Liver (tissue), 8 donors: ENCODE measurements at regions not wholly inside any gene's neighbourhood (a gene's known extent, or its start where the extent isn't known, plus 50 kb on each side); places are given as distances from the start of the nearest gene placed in this dataset.

Experiments used
- DNase-seq: peaks from one replicate; pipeline ENCODE4 v3.0.0-alpha.2; 2017; ENCODE audit warnings: low spot score
- H3K27ac ChIP-seq, 2 donors: one replicate each; pipeline ENCODE4 v1.7.0; 2013; ENCODE audit warnings: inconsistent platforms in 2 of 2, low read length in 2 of 2, control low read depth in 1 of 2, low read depth in 1 of 2, mild to moderate bottlenecking in 1 of 2
- H3K27me3 ChIP-seq, 4 donors: one replicate each; pipeline versions ENCODE4 v1.6.1 to v1.7.0; 2013; ENCODE audit warnings: low read length in 3 of 4, inconsistent platforms in 1 of 4, mild to moderate bottlenecking in 1 of 4, moderate library complexity in 1 of 4; ENCODE audit not compliant: control insufficient read depth in 4 of 4, insufficient read depth in 4 of 4
- H3K36me3 ChIP-seq, 4 donors: one replicate each; pipeline versions ENCODE4 v1.6.1 to v1.7.0; 2013; ENCODE audit warnings: low read length in 3 of 4, mild to moderate bottlenecking in 3 of 4, low read depth in 1 of 4, moderate library complexity in 1 of 4; ENCODE audit not compliant: control insufficient read depth in 4 of 4, insufficient read depth in 3 of 4
- H3K4me1 ChIP-seq, 4 donors: one replicate each; pipeline versions ENCODE4 v1.6.1 to v1.7.0; 2013; ENCODE audit warnings: low read length in 3 of 4, mild to moderate bottlenecking in 3 of 4, moderate library complexity in 1 of 4; ENCODE audit not compliant: control insufficient read depth in 4 of 4, insufficient read depth in 4 of 4
- H3K4me3 ChIP-seq, 3 donors: one replicate each; pipeline versions ENCODE4 v1.6.1 to v1.7.0; 2013; ENCODE audit warnings: low read length in 3 of 3, control low read depth in 1 of 3, low read depth in 1 of 3, mild to moderate bottlenecking in 1 of 3
- H3K9ac ChIP-seq, 2 donors: one replicate each; pipeline ENCODE4 v1.7.0; 2013; ENCODE audit warnings: low read length in 2 of 2, mild to moderate bottlenecking in 2 of 2, moderate library complexity in 2 of 2, control low read depth in 1 of 2, low read depth in 1 of 2
- H3K9me3 ChIP-seq, 4 donors: one replicate each; pipeline versions ENCODE4 v1.6.1 to v1.7.0; 2013; ENCODE audit warnings: low read length in 3 of 4; ENCODE audit not compliant: control insufficient read depth in 4 of 4
- FOXA1 ChIP-seq: IDR thresholded peaks from 2 replicates; pipeline ENCODE4 v1.6.1; 2016; ENCODE audit warnings: antibody characterized with exemption
- FOXA2 ChIP-seq: IDR thresholded peaks from 2 replicates; pipeline ENCODE4 v1.6.1; 2016; ENCODE audit warnings: antibody characterized with exemption
- HNF4A ChIP-seq, 2 donors: conservative IDR thresholded peaks; 2 replicates each; pipeline ENCODE4 v1.6.1; 2016; ENCODE audit warnings: antibody characterized with exemption in 2 of 2, mild to moderate bottlenecking in 2 of 2
- JUND ChIP-seq, 2 donors: IDR thresholded peaks; 2 replicates each; pipeline ENCODE4 v1.6.1; 2016; ENCODE audit warnings: antibody characterized with exemption in 2 of 2
- NR2F2 ChIP-seq: IDR thresholded peaks from 2 replicates; pipeline ENCODE4 v1.6.1; 2016; ENCODE audit warnings: antibody characterized with exemption
- RAD21 ChIP-seq, 2 donors: IDR thresholded peaks; 2 replicates each; pipeline ENCODE4 v1.6.1; 2016; ENCODE audit warnings: antibody characterized with exemption in 2 of 2, mild to moderate bottlenecking in 2 of 2
- RXRA ChIP-seq, 2 donors: IDR thresholded peaks; 2 replicates each; pipeline ENCODE4 v1.6.1; 2017 to 2018; ENCODE audit warnings: antibody characterized with exemption in 2 of 2, mild to moderate bottlenecking in 1 of 2
- SP1 ChIP-seq: IDR thresholded peaks from 2 replicates; pipeline ENCODE4 v1.6.1; 2018; ENCODE audit warnings: antibody characterized with exemption, mild to moderate bottlenecking
- TAF1 ChIP-seq: conservative IDR thresholded peaks from 2 replicates; pipeline ENCODE4 v1.6.1; 2016; ENCODE audit warnings: antibody characterized with exemption, mild to moderate bottlenecking
- YY1 ChIP-seq: IDR thresholded peaks from 2 replicates; pipeline ENCODE4 v1.6.1; 2016; ENCODE audit warnings: antibody characterized with exemption, mild to moderate bottlenecking
- WGBS: extraction: QIAGEN DNeasy Blood & Tissue Kit; methylation state at CpG from one replicate; pipeline ENCODE4 v1.1.7; 2013; 5-methylcytosine and 5-hydroxymethylcytosine counted together
- TF ChIP-seq, protein P1 (sequence below): fragments of 150-350 bp; IDR thresholded peaks from 2 replicates; pipeline ENCODE4 v1.5.1; 2017; ENCODE audit warnings: improper control_type of control experiment, low read depth, low read length; ENCODE audit not compliant: missing input control
- TF ChIP-seq, protein P2 (sequence below): IDR thresholded peaks from 2 replicates; pipeline ENCODE4 v1.6.1; 2016; ENCODE audit warnings: antibody characterized with exemption
- TF ChIP-seq, protein P3 (sequence below): IDR thresholded peaks from 2 replicates; pipeline ENCODE4 v1.6.1; 2016; ENCODE audit warnings: antibody characterized with exemption, mild to moderate bottlenecking
- TF ChIP-seq, protein P4 (sequence below): IDR thresholded peaks from 2 replicates; pipeline ENCODE4 v1.6.1; 2016; ENCODE audit warnings: antibody characterized with exemption
- TF ChIP-seq, protein P5 (sequence below): IDR thresholded peaks from 2 replicates; pipeline ENCODE4 v1.6.1; 2016; ENCODE audit warnings: antibody characterized with exemption
- donor health status: healthy.
- donor health status: healthy.
- donor health status: healthy.
- donor health status: healthy.
- donor health status: healthy.

DNA sequence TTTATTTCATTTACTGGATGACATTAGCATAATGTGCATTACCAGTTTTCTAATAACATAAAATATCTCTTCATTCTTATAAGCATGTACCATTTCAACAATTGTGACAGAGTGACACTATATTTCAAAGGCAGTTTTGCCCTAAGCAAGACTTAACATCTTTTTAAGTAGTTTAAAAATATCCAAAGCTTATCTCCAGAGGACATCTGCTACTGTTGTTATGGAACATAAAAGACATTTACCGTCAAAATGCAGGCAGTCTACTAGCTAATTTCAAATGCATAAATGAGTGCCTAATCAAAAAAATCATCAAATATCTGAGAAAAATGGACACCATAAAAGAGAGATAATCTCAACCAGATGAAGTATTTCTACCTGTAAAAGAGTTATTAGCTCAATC is 782.4 kb upstream of the BRINP3 start:
- H3K4me3 ChIP-seq: no peak overlapping the region
- no peak overlapping the region for H3K27ac ChIP-seq
- H3K36me3 ChIP-seq: no peaks in the 10 kb centered on the region
- H3K27me3 ChIP-seq: no peaks in the 10 kb centered on the region
- DNase-seq: no peak
- H3K9ac ChIP-seq: no peak overlapping the region
- TF ChIP-seq FOXA2 (no peak), HNF4A (conservative IDR thresholded peaks at IDR 0.05) (no peak), YY1 (no peak)
- TF ChIP-seq, protein P1, sequence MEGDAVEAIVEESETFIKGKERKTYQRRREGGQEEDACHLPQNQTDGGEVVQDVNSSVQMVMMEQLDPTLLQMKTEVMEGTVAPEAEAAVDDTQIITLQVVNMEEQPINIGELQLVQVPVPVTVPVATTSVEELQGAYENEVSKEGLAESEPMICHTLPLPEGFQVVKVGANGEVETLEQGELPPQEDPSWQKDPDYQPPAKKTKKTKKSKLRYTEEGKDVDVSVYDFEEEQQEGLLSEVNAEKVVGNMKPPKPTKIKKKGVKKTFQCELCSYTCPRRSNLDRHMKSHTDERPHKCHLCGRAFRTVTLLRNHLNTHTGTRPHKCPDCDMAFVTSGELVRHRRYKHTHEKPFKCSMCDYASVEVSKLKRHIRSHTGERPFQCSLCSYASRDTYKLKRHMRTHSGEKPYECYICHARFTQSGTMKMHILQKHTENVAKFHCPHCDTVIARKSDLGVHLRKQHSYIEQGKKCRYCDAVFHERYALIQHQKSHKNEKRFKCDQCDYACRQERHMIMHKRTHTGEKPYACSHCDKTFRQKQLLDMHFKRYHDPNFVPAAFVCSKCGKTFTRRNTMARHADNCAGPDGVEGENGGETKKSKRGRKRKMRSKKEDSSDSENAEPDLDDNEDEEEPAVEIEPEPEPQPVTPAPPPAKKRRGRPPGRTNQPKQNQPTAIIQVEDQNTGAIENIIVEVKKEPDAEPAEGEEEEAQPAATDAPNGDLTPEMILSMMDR: no peak
- TF ChIP-seq, protein P2, sequence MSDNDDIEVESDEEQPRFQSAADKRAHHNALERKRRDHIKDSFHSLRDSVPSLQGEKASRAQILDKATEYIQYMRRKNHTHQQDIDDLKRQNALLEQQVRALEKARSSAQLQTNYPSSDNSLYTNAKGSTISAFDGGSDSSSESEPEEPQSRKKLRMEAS: no peak
- TF ChIP-seq, protein P3, sequence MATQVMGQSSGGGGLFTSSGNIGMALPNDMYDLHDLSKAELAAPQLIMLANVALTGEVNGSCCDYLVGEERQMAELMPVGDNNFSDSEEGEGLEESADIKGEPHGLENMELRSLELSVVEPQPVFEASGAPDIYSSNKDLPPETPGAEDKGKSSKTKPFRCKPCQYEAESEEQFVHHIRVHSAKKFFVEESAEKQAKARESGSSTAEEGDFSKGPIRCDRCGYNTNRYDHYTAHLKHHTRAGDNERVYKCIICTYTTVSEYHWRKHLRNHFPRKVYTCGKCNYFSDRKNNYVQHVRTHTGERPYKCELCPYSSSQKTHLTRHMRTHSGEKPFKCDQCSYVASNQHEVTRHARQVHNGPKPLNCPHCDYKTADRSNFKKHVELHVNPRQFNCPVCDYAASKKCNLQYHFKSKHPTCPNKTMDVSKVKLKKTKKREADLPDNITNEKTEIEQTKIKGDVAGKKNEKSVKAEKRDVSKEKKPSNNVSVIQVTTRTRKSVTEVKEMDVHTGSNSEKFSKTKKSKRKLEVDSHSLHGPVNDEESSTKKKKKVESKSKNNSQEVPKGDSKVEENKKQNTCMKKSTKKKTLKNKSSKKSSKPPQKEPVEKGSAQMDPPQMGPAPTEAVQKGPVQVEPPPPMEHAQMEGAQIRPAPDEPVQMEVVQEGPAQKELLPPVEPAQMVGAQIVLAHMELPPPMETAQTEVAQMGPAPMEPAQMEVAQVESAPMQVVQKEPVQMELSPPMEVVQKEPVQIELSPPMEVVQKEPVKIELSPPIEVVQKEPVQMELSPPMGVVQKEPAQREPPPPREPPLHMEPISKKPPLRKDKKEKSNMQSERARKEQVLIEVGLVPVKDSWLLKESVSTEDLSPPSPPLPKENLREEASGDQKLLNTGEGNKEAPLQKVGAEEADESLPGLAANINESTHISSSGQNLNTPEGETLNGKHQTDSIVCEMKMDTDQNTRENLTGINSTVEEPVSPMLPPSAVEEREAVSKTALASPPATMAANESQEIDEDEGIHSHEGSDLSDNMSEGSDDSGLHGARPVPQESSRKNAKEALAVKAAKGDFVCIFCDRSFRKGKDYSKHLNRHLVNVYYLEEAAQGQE: no peak
- WGBS: 74% methylated on average over 1 of the region's 1 CpG
- H3K4me1 ChIP-seq: no peaks in the 10 kb centered on the region
- no peaks in the 10 kb centered on the region for H3K9me3 ChIP-seq

DNA sequence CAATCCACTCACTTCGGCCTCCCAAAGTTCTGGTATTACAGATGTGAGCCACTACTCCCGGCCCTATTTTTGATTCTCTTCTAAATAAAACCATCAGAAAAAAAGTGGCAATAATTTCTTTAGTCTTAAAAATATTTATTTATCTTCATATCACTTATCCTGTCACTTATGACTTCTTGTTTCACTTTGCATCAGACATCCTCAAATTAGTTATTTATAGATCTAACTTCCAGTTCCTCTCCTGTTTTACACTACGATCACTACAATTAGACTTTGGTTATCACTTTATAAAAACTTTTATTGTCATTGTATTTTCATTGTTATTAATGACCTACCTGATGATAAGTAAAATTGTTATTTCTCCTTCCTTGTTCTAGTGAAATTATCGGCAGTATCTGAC is 783.4 kb upstream of the BRINP3 start:
- Histone ChIP-seq H3K27ac (no peak overlapping the region), H3K4me1 (no peaks in the 10 kb centered on the region), H3K9ac (no peak overlapping the region), H3K4me3 (no peak overlapping the region), H3K27me3 (no peaks in the 10 kb centered on the region), H3K9me3 (peaks cover 0 to 2% (median 0%) of the 10 kb centered on the region in 4 donors), H3K36me3 (no peaks in the 10 kb centered on the region)
- TF ChIP-seq, protein P3: no peak
- 61% methylated on average over 4 of the region's 4 CpGs for WGBS
- DNase-seq: no peak

DNA sequence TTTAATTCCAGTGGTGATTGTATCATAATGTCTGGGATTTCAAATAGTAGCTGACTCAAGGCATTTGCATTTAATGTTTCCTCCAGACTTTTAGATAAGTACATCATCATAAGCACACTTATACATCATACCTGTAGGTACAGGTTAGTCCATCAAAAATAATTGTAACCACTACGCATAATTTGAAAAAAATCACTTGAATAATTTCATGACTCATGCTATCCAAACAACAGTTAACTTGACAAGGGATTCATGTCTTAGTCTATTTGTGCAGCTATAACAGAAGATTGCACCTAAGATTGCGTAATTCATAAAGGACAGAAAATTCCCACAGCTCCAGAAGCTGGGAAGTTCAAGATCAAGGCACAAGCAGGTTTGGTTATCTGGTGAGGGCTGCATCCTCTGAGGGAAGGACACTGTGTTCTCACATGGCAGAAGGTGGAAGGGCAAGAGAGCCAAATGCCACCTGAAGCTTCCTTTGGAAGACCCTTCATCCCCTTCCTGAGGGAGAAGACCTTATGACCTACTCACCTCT is 801.7 kb upstream of the BRINP3 start:
- Histone ChIP-seq H3K9ac (no peak overlapping the region), H3K27ac (no peak overlapping the region), H3K4me1 (no peaks in the 10 kb centered on the region), H3K4me3 (no peak overlapping the region), H3K27me3 (no peaks in the 10 kb centered on the region), H3K9me3 (peaks cover 0 to 11% (median 4%) of the 10 kb centered on the region in 4 donors), H3K36me3 (no peaks in the 10 kb centered on the region)
- 80% methylated on average over 2 of the region's 2 CpGs for WGBS
- DNase-seq: no peak
- TF ChIP-seq, protein P2: no peak
- no peak for TF ChIP-seq HNF4A (conservative IDR thresholded peaks at IDR 0.05)
- TF ChIP-seq RXRA (IDR thresholded peaks at IDR 0.05): no peak
- TF ChIP-seq NR2F2: no peak
- TF ChIP-seq, protein P4, sequence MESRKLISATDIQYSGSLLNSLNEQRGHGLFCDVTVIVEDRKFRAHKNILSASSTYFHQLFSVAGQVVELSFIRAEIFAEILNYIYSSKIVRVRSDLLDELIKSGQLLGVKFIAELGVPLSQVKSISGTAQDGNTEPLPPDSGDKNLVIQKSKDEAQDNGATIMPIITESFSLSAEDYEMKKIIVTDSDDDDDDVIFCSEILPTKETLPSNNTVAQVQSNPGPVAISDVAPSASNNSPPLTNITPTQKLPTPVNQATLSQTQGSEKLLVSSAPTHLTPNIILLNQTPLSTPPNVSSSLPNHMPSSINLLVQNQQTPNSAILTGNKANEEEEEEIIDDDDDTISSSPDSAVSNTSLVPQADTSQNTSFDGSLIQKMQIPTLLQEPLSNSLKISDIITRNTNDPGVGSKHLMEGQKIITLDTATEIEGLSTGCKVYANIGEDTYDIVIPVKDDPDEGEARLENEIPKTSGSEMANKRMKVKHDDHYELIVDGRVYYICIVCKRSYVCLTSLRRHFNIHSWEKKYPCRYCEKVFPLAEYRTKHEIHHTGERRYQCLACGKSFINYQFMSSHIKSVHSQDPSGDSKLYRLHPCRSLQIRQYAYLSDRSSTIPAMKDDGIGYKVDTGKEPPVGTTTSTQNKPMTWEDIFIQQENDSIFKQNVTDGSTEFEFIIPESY: no peak
- no peak for TF ChIP-seq FOXA1
- TF ChIP-seq, protein P5, sequence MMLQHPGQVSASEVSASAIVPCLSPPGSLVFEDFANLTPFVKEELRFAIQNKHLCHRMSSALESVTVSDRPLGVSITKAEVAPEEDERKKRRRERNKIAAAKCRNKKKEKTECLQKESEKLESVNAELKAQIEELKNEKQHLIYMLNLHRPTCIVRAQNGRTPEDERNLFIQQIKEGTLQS: no peak
- no peak for TF ChIP-seq YY1
- TF ChIP-seq JUND (IDR thresholded peaks at IDR 0.05): no peak
- TF ChIP-seq RAD21 (IDR thresholded peaks at IDR 0.05): no peak
- no peak for TF ChIP-seq SP1
- TF ChIP-seq TAF1: no peak
